ENCODE measurements at regions not wholly inside any gene's neighbourhood (a gene's known extent, or its start where the extent isn't known, plus 50 kb on each side); places are given as distances from the start of the nearest gene placed in this dataset.
"Not testable (repeated sequence)": the region's sequence is repeated elsewhere in the genome, so short reads cannot be mapped to it uniquely, and the experiment has no call there.

DNA sequence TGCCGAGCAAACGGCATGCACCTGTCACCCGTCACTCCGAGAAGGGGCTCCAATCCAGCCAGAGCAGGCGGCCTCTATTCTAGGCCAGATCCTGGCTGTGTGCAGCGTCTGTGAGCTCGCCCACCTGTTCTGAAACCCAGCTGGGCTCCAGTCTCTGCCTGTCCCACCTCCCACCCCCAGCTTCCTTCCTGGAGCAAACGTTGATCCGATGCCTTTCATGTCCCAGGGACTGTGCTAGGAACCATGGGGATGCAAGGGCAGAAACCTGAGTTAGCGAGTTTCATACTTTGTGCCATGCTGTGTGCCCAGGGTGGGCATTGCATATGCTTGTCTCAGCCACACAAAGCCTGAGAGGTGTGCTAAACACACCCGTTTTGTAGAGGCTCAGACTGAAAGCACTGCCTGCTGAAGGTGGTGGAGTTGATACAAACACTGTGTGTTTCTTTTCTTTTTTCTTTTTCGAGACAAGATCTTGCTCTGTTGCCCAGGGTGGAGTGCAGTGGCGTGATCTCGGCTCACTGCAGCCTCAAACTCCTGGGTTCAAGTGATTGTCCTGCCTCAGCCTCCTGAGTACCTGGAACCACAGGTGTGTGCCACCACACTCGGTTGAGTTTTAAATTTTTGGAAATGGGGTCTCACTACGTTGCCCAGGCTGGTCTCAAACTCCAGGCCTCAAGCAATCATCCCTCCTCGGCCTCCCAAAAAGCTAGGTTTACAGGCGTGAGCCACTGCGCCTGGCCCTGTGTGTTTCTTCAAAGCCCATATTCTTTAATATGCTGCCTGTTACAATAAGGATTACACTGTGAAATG lies 84.1 kb upstream of the MED13L start:
- DNase-seq: peak; percentile 73

DNA sequence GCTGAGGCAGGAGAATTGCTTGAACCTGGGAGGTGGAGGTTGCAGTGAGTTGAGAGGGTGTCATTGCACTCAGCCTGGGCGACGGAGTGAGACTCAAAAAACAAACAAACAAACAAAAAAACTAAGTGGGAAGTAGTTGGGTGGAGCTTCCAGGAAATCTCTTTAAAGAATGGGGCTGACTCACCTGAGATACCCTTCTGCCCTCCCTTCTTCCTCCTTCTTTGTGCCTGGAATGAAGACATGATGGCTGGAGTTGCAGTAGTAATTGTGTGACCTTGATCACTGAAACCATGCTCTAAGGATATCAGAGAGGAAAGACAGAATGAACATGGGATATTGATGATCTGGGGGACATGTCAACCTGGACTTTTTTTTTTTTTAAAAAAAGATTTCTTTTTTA lies 87.6 kb upstream of the MED13L start:
- no peak for DNase-seq

DNA sequence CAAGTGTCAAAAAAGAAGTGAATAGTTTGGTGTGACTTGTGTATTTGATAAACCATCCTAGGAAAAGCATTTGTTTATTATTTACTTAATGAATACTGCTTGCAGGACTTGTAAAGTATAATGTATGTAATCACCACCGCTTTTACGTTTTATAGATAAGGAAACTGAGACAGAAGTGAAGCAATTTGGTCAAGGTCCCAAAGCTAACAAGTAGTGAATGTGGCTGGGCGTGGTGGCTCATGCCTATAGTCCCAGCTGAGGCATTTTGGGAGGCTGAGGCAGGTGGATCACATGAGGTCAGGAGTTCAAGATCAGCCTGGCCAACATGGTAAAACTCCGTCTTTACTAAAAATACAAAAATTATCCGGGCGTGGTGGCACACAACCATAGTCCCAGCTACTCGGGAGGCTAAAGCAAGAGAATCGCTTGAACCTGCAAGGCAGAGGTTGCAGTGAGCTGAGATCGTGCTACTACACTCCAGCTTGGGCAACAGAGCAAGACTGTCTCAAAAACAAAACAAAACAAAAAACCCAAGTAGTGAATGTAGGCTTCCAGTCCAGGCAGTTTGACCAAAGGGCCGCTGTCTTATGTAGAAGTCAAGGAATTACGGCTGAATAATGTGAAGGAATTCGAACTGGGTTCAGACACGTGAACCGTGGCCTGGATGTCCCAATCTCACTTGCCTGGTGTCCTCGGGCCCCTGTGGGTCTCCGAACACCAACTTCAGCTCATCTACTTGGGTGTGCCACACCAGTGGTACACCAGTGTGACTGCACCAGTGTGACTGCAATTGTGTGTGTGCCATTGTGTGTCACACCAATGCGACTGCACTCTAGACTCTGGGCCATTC lies 88.3 kb upstream of the MED13L start:
- DNase-seq: no peak

DNA sequence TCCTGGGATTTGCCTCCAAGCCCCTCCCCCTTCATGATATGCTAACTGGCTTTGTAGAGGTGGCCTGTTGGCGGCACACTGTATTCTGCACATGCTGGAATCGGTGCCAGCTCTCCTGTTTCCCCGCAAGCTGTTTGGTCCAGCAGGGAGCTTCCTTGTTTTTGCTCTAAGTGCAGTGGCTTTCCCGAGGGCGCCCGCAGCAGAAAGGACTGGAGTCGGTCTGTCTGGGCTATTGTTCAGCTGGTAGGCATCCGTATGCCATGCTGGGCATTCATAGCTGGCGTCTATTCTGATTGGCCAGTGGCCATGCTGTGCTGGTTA lies 88.9 kb upstream of the MED13L start:
- peak; percentile 84 for DNase-seq

DNA sequence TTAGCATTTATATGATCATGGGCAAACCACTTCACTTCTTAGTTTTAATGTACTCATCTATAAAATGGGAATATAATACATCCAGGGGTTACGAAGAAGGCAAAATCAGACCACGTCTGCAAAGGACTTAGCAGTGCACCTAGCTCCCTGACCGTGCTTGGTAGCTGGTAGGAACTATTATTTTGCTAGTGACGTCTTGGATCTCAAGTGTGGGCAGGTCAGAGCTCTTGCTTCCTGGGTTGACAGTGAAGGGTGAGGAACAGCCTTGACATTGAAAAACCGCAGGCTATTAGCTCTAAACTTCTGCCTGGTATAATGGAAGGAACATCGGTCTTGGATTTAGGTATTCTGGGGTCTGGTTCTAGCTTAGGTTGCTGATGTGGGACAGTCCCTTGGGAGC lies 89.3 kb upstream of the MED13L start:
- no peak for DNase-seq

DNA sequence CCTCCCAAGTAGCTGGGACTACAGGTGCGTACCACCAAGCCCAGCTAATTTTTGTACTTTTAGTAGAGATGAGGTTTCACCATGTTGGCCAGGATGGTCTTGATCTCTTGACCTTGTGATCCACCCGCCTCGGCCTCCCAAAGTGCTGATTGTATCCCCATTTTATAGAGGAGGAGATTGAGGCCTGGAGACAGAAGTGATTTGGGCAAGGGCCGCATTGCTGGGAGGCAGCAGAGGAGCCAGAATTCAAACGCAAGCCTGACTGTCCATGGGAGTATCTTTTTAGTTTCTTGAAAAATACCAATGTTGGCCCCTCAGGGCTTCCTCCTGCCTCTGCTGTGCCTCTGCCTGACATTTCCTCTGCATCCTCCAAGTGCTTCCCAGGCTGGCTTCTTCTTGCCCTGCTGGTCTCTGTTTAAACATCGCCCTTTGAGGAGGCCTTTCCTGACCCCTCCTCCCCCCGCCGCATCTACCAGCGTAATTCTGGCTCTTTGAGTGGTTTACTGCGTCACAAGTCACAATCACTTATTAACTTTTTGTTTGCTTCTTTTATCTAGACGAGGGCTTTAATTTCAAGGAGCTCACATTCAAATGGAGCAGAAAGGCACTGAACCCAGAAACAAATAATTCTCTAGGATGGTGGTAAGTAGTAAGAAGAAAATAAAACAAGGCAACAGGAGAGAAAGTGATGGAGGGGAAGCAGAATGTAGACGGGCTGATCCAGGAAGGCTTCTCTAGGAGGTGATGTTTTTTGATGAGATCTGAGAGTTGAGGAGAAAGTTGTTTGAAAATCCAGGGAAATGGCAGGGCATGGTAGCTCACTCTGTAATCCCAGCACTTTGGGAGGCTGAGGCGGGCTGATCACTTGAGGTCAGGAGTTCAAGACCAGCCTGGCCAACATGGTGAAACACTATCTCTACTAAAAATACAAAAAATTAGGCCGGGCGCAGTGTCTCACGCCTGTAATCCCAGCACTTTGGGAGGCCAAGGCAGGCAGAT lies 91.0 kb upstream of the MED13L start:
- DNase-seq: no peak

DNA sequence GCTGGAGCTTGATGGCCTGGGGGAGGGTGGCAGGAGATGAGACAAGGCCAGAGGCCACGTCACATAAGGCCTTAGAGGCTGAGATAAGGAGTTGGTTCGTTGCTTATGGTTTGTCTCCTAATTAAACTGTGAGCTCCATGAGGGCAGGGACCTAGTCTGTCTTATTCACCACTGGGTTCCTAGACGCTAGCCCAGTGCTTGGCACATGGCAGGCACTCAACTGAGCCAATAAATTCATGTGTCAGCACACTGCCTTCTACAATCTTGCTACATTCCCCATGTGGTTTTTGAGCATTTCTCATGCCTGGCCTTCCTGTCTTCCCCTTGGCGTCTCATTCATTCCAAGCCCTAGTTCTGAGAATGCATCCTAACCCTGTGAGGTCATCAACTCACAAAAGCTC lies 92.5 kb upstream of the MED13L start:
- DNase-seq: no peak

DNA sequence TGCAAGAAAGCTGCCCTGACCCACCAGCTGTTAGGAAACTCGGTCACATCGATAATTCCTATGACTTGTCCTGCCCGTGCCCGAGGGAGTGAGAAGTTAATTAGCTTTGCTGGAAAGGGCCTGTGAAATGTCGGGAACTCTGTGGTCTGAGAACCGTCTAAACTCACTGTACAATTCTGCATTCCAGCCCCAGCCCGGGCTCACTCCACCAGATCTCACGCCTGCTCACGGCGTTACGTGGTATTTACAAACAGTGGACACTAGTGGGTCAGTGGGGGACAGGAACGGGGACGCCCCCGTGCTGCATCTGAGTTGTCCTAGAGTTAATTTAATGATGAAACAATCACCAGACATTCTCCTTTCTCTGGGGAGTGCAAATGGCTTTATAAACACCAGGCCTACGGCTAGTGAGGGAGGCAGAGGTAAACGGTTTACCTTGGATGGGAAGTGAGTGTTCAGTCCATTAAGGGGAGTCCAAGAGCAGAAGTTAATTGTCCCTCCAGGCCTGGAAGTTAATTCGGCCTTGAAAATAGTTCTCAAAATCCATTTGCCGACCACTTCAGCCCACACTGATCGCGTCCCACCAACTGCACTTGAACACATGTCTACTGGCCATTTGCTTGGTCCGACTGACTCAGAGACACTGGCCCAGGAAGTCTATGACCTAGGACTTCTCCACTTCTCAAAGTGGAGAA lies 93.5 kb upstream of the MED13L start:
- no peak for DNase-seq

DNA sequence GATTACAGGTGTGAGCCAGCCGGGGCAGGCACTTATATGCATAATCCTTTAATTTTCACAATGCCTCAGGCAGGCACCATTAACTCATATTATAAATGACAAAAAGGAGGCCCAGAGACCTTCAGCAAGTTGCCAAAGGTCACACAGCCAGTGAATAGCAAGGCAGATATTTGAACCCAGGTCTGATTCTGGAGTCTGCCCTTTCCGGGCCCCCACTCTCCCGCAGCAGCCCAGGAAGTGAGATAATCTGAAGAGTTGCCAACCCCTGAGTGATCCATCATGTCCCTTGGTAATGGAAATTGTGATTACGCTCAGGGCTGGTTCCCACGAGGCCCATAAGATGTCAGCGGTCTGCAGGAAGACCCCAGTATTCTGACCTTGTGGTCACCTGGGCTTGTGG lies 95.3 kb upstream of the MED13L start:
- no peak for DNase-seq

DNA sequence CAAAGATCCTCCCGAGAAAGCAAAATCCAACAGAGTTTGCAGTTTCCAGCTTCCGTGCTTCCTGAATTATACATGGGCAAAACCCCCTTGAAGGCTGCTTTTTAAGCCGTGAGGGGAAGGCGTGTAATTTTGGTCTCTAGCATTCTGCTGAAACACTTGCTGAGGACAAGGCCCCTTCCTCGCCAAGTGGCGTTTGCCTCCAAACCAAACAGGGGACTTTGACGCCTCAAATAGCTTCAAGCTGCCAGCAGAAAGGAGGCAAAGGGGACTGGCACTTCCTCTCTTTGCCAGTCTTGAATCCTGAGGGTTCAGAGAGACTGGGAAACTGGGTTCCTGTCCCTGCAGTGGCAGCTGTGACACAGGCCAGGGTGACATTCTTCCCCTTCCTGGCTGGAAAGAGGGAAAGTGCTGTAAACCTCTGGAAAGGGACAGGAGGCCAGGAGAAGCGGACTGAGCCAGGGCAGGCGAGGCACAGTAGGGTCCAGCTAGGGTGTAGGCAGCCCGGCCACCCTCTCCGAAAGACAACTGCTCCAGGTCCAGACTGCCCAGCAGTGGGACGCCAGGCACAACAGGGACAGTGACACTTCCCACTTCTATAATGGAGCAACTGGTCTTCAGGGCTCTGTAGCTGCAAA lies 96.2 kb upstream of the MED13L start:
- DNase-seq: no peak

DNA sequence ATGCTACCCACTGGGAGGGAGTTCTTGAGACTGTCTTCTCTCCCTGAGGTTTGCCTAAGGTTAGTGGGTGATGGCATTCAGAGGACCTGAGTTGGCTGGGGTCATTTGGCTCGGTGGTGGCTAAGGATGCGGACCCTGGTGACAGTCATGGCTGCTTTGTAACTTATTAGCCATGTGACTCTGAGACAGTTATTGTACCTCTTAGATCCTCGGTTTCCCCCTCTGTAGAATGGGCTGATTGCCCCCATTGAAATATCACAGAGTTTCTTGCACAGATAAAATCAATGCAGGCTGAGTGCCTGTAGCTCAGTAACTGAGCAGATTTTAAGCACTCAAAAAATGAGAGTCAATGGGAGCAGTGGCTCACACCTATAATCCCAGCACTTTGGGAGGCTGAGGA lies 96.7 kb upstream of the MED13L start:
- DNase-seq: no peak

DNA sequence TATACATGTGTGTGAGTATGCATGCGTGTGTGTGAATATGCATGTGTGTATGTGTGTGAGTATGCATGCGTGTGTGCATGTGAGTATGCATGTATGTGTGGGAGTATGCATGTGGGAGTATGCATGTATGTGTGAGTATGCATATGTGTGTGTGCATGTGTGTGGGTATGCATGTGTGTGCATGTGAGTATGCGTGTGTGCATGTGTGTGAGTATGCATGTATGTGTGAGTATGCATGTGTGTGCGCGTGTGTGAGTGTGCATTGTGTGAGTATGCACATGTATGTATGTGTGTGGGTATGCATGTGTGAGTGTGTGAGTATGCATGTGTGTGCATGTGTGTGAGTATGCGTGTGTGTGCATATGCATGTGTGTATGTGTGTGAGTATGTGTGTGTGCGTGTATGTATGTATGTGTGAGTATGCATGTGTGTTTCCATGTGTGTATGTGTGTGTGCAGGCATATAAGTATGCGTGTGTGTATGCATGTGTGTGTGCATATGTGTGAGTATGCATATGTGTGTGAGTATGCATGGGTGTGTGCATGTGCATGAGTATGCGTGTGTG lies 97.9 kb upstream of the MED13L start:
- DNase-seq: no peak

DNA sequence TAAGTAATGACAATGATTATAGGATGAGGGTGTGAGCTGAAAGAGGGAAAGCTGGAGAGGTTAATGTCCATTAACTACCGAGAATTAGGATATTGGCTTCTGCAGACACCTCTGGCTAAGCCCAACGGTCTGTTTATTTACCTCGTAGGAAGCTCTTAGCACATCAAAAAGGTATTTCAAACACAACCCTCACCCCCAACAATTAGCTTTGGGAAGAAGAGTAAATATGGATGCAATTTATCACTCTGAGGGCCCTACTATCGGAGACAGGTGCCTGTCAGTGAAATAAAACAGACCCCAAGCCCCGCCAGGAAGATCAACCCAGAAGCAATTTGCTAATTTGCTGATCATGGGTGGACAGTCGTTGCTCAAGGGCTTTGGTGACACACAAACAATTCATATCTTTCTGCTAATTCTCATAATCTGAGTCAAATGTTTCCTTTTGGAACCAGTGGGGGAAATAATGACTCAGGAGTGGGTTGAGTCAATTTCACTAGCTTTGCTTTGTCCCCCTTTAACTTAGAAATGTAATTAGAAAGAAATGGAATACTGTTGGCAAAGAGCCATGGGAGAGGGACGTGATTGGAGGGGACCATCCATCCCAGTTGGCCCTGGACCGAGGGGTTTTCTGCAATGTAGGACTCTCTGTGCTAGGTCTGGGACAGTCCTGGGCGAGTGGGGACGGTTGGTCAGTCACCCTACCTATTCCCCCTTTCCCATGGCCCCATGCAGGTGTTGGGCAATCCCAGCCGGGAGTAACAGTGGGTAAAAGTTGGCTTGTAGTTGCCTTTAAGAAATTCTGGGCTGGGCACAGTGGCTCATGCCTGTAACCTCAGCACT lies 99.1 kb upstream of the MED13L start:
- no peak for DNase-seq

DNA sequence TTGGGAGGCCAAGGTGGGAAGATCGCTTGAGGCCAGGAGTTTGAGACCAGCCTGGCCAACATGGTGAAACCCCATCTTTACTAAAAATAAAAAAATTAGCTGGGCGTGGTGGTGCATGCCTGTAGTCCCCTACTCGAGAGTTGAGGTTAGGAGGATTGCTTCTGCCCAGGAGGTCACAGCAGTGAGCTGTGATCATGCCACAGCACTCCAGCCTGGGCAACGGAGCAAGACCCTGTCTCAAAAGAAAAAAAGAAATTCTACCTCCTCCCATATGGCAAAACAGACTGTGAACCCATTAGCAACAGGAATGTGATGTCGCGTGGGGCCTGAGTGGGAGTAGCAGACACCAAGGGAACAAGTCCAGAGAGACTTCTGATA lies 99.7 kb upstream of the MED13L start:
- DNase-seq: not testable (repeated sequence)

DNA sequence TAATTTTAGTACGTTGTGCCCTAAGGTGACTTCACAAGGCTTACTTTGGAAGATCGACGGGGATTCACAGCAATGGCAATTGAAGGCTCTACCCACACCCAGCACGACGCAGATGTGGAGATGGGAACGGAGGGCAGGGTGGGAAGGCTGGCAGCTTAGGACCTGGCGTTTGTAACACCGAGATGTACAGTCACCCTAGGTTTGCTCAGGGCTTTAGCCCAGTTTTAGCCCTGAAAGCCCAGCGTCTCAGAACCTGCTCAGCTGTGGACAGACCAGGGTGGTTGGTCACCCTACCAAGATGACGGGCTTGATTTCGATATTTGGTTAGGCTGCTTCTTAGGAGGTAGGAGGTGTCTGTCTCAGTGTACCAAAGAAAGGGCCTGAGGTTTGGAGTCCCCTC lies 100.5 kb upstream of the MED13L start:
- no peak for DNase-seq

DNA sequence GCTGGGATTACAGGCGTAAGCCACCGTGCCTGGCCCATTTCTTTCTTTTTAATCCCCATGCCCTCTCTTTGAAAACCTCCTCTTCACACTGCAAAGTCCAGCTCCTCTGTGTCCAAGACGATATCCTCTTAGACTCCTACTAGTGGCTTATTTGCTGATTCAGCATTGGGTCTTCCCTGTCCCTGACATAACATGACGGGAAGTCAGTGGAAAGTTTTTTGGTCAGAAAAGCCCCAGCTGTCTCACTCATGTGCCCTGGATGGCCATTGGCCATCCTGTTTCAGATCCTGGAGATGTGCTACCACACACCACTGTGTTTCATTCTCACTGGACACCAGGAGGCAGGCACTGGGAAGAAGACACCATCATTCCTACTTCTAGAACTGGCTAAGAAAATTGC lies 102.6 kb upstream of the MED13L start:
- DNase-seq: no peak

DNA sequence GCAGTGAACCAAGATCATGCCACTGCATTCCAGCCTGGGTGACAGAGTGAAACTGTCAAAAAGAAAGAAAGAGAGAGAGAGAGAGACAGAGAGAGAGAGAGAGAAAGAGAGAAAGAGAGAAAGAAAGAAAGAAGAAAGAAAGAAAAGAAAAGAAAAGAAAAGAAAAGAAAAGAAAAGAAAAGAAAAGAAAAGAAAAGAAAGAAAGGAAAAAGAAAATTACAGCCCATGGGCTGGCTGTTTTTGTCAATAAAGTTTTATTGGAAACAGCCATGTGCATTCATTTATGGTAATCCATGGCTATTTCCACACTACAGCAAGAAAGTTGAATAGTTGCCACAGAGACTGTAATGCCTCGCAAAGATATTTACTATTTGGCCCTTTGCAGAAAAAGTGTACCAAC lies 103.2 kb upstream of the MED13L start:
- DNase-seq: not testable (repeated sequence)

DNA sequence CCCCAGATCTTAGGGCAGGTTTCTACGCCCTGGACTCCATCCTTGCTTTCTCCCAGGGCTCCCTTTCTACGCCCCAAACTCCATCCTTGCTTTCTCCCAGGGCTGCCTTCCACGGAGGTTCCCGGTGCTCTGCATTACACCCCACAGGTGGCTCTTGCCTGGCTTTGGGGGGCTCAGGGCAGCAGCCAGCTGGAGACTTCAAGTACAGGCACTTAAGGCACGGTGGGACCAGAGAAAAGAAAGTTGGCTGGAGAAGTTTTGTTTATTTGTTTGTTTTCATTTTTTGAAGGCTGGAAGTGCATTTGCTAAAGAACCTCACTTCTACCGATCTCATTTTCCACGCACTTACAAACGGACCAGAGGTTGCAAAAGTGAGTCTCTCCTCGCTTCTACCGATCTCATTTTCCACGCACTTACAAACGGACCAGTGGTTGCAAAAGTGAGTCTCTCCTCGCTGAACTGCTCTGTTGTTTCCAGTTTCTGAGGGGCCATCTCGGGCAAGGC lies 103.8 kb upstream of the MED13L start:
- no peak for DNase-seq

DNA sequence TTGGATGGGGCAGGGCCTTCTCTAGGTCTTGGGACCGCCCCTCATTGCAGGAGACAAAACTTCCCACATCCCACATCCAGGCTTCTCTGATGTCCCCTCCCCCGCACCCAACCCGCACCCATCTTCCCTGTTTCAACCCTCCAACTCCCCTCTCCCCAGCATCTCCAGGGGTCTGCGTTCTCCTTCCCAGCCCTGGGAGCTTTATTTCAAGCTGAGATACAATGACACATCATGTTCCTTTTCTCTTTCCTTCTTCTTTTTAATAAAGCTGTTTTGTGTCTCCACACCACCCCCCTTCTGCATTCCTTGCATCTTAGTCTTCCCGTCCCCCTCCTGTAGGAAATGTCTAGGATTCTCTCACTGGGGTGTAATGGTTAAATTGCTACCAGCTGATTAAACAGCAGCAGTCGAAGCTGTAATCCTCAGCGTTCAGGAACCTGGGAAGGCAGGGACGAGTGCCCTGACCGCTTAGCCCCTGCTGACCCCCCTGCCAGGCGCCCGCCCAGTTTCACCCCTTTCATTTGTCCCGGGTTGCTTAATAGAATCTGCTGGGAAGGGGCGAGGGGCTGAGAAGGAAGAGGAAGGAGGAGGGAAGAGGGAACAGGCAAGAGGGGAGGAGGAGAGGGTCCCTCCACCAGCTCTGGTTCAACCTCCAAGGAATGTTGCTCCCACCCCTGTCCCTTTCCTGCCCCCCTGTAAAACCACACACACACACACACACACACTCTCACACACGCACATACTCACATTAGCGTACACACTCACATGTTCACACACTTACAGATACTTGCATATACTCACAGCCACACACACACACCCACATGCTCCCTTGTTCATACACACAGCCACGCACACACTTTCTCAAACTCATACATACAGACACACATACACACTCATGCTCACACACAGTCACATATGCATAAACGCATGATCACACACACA lies 104.5 kb upstream of the MED13L start:
- no peak for DNase-seq
